K562 (cell line): ENCODE measurements at regions not wholly inside any gene's neighbourhood (a gene's known extent, or its start where the extent isn't known, plus 50 kb on each side); places are given as distances from the start of the nearest gene placed in this dataset.

Experiments
- ATAC-seq: fragments of 200-7000 bp; cut with Tn5 transposase; 3 replicates; pipeline ENCODE4 v1.9.1; 2020; ENCODE audit warnings: moderate library complexity
- BruUV-seq: library from RNA; stranded (reverse); fragments of 400-500 nt; replicated peaks from 2 replicates; lab custom pipeline; 2021; lab: Mats Ljungman, UMichigan
- CTCF ChIA-PET: fragments of 300-600 bp; formaldehyde crosslinking; extraction: SDS; loops from one replicate; lab custom pipeline; 2021; ENCODE audit warnings: low intra/inter-chr PET ratio; lab: Yijun Ruan, JAX
- POLR2A ChIA-PET: fragments of 300-600, 350-650 bp; sonication (Branson Sonifier 250); formaldehyde crosslinking; extraction: SDS; loops from one replicate; lab custom pipeline; 2021; ENCODE audit warnings: antibody characterized with exemption, inconsistent platforms; lab: Yijun Ruan, JAX
- DNase-seq, 4 experiments: peaks; one replicate each; pipeline versions ENCODE4 v3.0.0 to v3.0.0-alpha.2; 2011 to 2018; ENCODE audit warnings: low spot score in 3 of 4, mixed read lengths in 3 of 4; ENCODE audit errors: extremely low read depth in 1 of 4
- FAIRE-seq: peaks from 2 replicates; lab custom pipeline; 2011; peaks lifted over from hg19 to GRCh38; lab: Jason Lieb, UNC
- H2AFZ ChIP-seq: 2 replicates; pipeline ENCODE4 v1.6.0; 2011; ENCODE audit warnings: low read depth, low read length, control low read depth, inconsistent platforms
- H3K27ac ChIP-seq: fragments of 200-600 bp; 3 replicates; pipeline ENCODE4 v1.8.0; 2011; ENCODE audit warnings: low read depth, mild to moderate bottlenecking, control low read depth, inconsistent platforms, low read length, moderate library complexity, mixed read lengths; ENCODE audit errors: extremely low read depth
- H3K27me3 ChIP-seq, 2 experiments: fragments of 300-600 bp in 1 of 2; 2 replicates in 1 of 2; 3 replicates in 1 of 2; pipeline versions ENCODE4 v1.6.0 to v1.8.0; 2011; ENCODE audit warnings: inconsistent platforms in 2 of 2, low read length in 2 of 2, mild to moderate bottlenecking in 1 of 2, mixed read lengths in 1 of 2, moderate library complexity in 1 of 2; ENCODE audit not compliant: control insufficient read depth in 2 of 2, insufficient read depth in 2 of 2
- H3K36me3 ChIP-seq: fragments of 300-600 bp; 3 replicates; pipeline ENCODE4 v1.8.0; 2011; ENCODE audit warnings: mild to moderate bottlenecking, low read length, inconsistent platforms; ENCODE audit not compliant: control insufficient read depth, insufficient read depth
- H3K4me1 ChIP-seq, 2 experiments: fragments of 200-600 bp in 1 of 2; replicated peaks in 1 of 2; 2 replicates in 1 of 2; 3 replicates in 1 of 2; pipeline versions ENCODE4 v1.5.1 to v1.8.0; 2011; ENCODE audit warnings: inconsistent platforms in 2 of 2, low read length in 2 of 2, mild to moderate bottlenecking in 1 of 2, mixed read lengths in 1 of 2, moderate library complexity in 1 of 2; ENCODE audit not compliant: control insufficient read depth in 2 of 2, insufficient read depth in 2 of 2
- H3K4me2 ChIP-seq: 2 replicates; pipeline ENCODE4 v1.6.1; 2011; ENCODE audit warnings: low read length, control low read depth, inconsistent platforms, mixed read lengths; ENCODE audit not compliant: insufficient read depth
- H3K4me3 ChIP-seq: fragments of 200-600 bp; sonication (generic), shearing (Covaris generic); 2 replicates; pipeline ENCODE4 v1.5.1; 2016; ENCODE audit warnings: control low read depth, inconsistent platforms
- H3K79me2 ChIP-seq: fragments of 200-600 bp; 3 replicates; pipeline ENCODE4 v1.8.0; 2011; ENCODE audit warnings: low read length, inconsistent platforms; ENCODE audit not compliant: control insufficient read depth, insufficient read depth
- H3K9ac ChIP-seq, 2 experiments: 2 replicates each; pipeline versions ENCODE4 v1.6.0 to v1.6.1; 2011; ENCODE audit warnings: low read depth in 2 of 2, low read length in 2 of 2, control low read depth in 1 of 2, inconsistent platforms in 1 of 2, mild to moderate bottlenecking in 1 of 2, mixed read lengths in 1 of 2; ENCODE audit not compliant: insufficient read depth in 1 of 2
- H3K9me1 ChIP-seq: one replicate; pipeline ENCODE4 v1.6.0; 2011; ENCODE audit warnings: inconsistent platforms, mild to moderate bottlenecking, low read length, moderate library complexity; ENCODE audit not compliant: control insufficient read depth, insufficient read depth
- H3K9me3 ChIP-seq: replicated peaks from 2 replicates; pipeline ENCODE4 v1.5.1; 2011; ENCODE audit warnings: low read depth, low read length, inconsistent platforms; ENCODE audit not compliant: control insufficient read depth, insufficient read depth
- H4K20me1 ChIP-seq: replicated peaks from 2 replicates; pipeline ENCODE4 v1.6.1; 2011; ENCODE audit warnings: low read length, inconsistent platforms, mixed read lengths; ENCODE audit not compliant: control insufficient read depth, insufficient read depth
- CXXC5 ChIP-seq: fragments of 250-450 bp; sonication (Bioruptor Pico); IDR thresholded peaks from 2 replicates; pipeline ENCODE4 v1.8.0; 2022; ENCODE audit warnings: inconsistent platforms, mild to moderate bottlenecking, moderate library complexity
- E2F4 ChIP-seq: sonication (generic); formaldehyde crosslinking; IDR thresholded peaks from 2 replicates; pipeline ENCODE4 v1.8.0; 2022; ENCODE audit warnings: mild to moderate bottlenecking, low read depth, missing genetic modification reagents
- HNRNPL ChIP-seq: fragments of 200-400 bp; formaldehyde crosslinking; IDR thresholded peaks from 2 replicates; pipeline ENCODE4 v1.6.1; 2017; ENCODE audit warnings: low read depth, mild to moderate bottlenecking, low read length
- MECOM ChIP-seq: fragments of 250-450 bp; sonication (Bioruptor Pico); IDR thresholded peaks from 2 replicates; pipeline ENCODE4 v1.8.0; 2022; ENCODE audit warnings: inconsistent platforms
- MXD1 ChIP-seq: fragments of 250-450 bp; sonication (Bioruptor Pico); IDR thresholded peaks from 2 replicates; pipeline ENCODE4 v1.8.0; 2021; ENCODE audit warnings: borderline replicate concordance, mild to moderate bottlenecking, moderate library complexity; ENCODE audit not compliant: poor library complexity, severe bottlenecking
- NFATC3 ChIP-seq: fragments of 450-650 bp; IDR thresholded peaks from 2 replicates; pipeline ENCODE4 v1.6.1; 2017; ENCODE audit warnings: mild to moderate bottlenecking
- RAD21 ChIP-seq, 2 experiments: fragments of 250-450 bp in 1 of 2; fragments of 450-650 bp in 1 of 2; sonication (Bioruptor Pico) in 1 of 2; formaldehyde crosslinking in 1 of 2; IDR thresholded peaks in 1 of 2; conservative IDR thresholded peaks in 1 of 2; 2 replicates each; pipeline versions ENCODE4 v1.4.0 to v1.8.0; 2020 to 2022; ENCODE audit warnings: mild to moderate bottlenecking in 2 of 2, moderate library complexity in 1 of 2
- RFX1 ChIP-seq: fragments of 450-650 bp; IDR thresholded peaks from 2 replicates; pipeline ENCODE4 v1.6.1; 2016; ENCODE audit warnings: mild to moderate bottlenecking, moderate library complexity
- ZC3H8 ChIP-seq: fragments of 450-650 bp; IDR thresholded peaks from 2 replicates; pipeline ENCODE4 v1.6.1; 2017
- ZNF24 ChIP-seq: fragments of 450-650 bp; IDR thresholded peaks from 2 replicates; pipeline ENCODE4 v1.6.1; 2016
- ZNF764 ChIP-seq: fragments of 250-450 bp; sonication (Bioruptor Pico); IDR thresholded peaks from 2 replicates; pipeline ENCODE4 v1.4.0; 2020; ENCODE audit warnings: low read depth, mild to moderate bottlenecking, moderate library complexity
- WGBS: fragments of 100-300 bp; shearing (Covaris generic); methylation state at CpG from one replicate; pipeline ENCODE4 v1.1.6; 2016; ENCODE audit warnings: low coverage, mixed read lengths; ENCODE audit not compliant: insufficient coverage; ENCODE audit errors: missing lambda C conversion rate; 5-methylcytosine and 5-hydroxymethylcytosine counted together
- in situ Hi-C: fragments of 300-500 bp; cut with MboI; formaldehyde crosslinking; loops from 4 replicates; pipeline ENCODE4 v1.15.0; 2018; ENCODE audit warnings: inconsistent platforms, mixed read lengths
- intact Hi-C: fragments of 100-400 bp; cut with micrococcal nuclease; formaldehyde crosslinking; loops from 2 replicates; pipeline ENCODE4 v1.14.2; 2022

- FAIRE-seq = no peak
- no peaks in the 10 kb centered on the region for H4K20me1 ChIP-seq
Measured at GRCh38 chr11:127491589-127491988, 491.0 kb upstream of the KIRREL3 start.

More at GRCh38 chr11:127491589-127491988, 491.0 kb upstream of the KIRREL3 start:
- ATAC-seq = no peak
- POLR2A ChIA-PET = no interaction called here
- Histone ChIP-seq H3K9me3 (no peaks in the 10 kb centered on the region), H3K27ac (no peak overlapping the region), H3K4me3 (no peak overlapping the region), H3K9ac (no peak overlapping the region), H2AFZ (no peak overlapping the region), H3K27me3 (no peaks in the 10 kb centered on the region), H3K4me2 (no peak overlapping the region), H3K36me3 (no peaks in the 10 kb centered on the region), H3K4me1 (no peaks in the 10 kb centered on the region), H3K79me2 (no peaks in the 10 kb centered on the region), H3K9me1 (no peaks in the 10 kb centered on the region)
- TF ChIP-seq CXXC5 (CRISPR knock-in tag) (no peak), MECOM (CRISPR knock-in tag) (no peak), MXD1 (CRISPR knock-in tag) (no peak), ZNF24 (no peak), ZC3H8 (no peak), ZNF764 (CRISPR knock-in tag) (no peak), NFATC3 (no peak), E2F4 (CRISPR knock-in tag) (no peak), HNRNPL (no peak), RAD21 (CRISPR knock-in tag; conservative IDR thresholded peaks at IDR 0.05 in 1 of 2, IDR thresholded peaks at IDR 0.05 in 1 of 2) (no peak), RFX1 (no peak)
- DNase-seq = no peak
- intact Hi-C loops (no loop called here), in situ Hi-C loops (no loop called here)
- BruUV-seq = no TSS peak
- WGBS = 0% methylated on average over 2 of the region's 2 CpGs
- CTCF ChIA-PET = no interaction called here
